Stimulated activated effector memory CD8-positive, alpha-beta T cell treated with anti-CD3 and anti-CD28 coated beads, Interleukin-12 subunit alpha, Interleukin-12 subunit beta, amount 100 ng/mL, for 72 hours (primary cell): ENCODE measurements at regions not wholly inside any gene's neighbourhood (a gene's known extent, or its start where the extent isn't known, plus 50 kb on each side); places are given as distances from the start of the nearest gene placed in this dataset.
A peak's percentile ranks its signal among the peaks of the same experiment; 100 is the strongest.
"Not testable (repeated sequence)": the region's sequence is repeated elsewhere in the genome, so short reads cannot be mapped to it uniquely, and the experiment has no call there.

Experiments used
- ATAC-seq: fragments of 150-1000 bp; cut with Tn5 transposase; 2 replicates; pipeline ENCODE4 v1.10.0; 2021
- DNase-seq, 2 donors: peaks; one replicate each; pipeline ENCODE4 v3.0.0; 2021 to 2022; ENCODE audit warnings: low spot score in 2 of 2
- H3K27ac Mint-ChIP-seq: one replicate; pipeline ENCODE4 v1.8.0; 2022; ENCODE audit warnings: mild to moderate bottlenecking, mixed read lengths
- H3K36me3 Mint-ChIP-seq: one replicate; pipeline ENCODE4 v1.8.0; 2022; ENCODE audit warnings: mild to moderate bottlenecking, mixed read lengths
- H3K4me1 Mint-ChIP-seq: one replicate; pipeline ENCODE4 v1.8.0; 2022; ENCODE audit warnings: mixed read lengths
- H3K4me3 Mint-ChIP-seq: one replicate; pipeline ENCODE4 v1.8.0; 2022; ENCODE audit warnings: mild to moderate bottlenecking, mixed read lengths
- H3K9me3 Mint-ChIP-seq: one replicate; pipeline ENCODE4 v1.8.0; 2022; ENCODE audit warnings: mixed read lengths

DNA sequence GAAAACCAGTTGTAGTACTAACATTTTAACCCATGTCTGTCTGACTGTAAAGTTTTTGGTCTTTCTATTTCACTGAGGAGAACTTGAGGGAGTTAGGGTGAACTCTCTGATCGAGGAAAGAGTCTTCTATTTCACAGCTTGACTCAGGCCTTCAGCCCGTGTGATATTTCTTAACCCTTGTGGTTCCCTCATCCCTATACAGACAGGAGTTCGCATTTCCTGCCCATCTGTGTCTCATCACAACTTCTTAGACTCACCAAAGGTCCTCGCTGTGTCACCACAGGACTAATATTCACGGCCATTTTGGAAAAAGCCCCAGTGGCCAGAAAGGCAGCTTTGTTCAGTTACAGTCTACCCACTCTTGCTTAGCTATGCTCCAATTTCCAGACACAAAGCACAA, 172.8 kb downstream of the FAM181B start:
- ATAC-seq = no peak
- DNase-seq = no peak
- Mint-ChIP-seq H3K4me1 (no peaks in the 10 kb centered on the region), H3K4me3 (no peak overlapping the region), H3K27ac (no peak overlapping the region), H3K36me3 (no peaks in the 10 kb centered on the region), H3K9me3 (peaks cover 5% of the 10 kb centered on the region)

DNA sequence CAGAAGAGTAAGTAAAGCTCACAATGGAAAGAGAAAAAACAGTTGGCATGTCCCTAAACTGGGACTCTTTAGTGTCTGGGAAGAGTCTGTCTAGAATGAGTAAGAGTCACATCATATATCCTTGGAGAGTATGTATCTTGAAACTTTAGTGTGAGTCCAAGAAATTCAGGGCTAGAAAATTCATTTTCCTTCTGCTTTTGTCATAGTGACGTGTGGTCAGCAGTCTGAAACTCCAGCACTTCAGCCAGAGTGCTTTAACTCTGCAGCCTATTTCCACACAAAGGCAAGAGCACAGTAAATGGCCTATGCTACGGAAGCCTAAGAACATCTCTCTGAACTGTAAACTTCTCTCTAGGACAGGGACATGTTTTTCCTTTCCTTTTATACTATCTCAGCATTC, 174.1 kb downstream of the FAM181B start:
- no peaks in the 10 kb centered on the region for H3K36me3 Mint-ChIP-seq
- H3K4me1 Mint-ChIP-seq = no peaks in the 10 kb centered on the region
- ATAC-seq (no peak), DNase-seq (no peak)
- no peak overlapping the region for H3K4me3 Mint-ChIP-seq
- peaks cover 5% of the 10 kb centered on the region for H3K9me3 Mint-ChIP-seq
- no peak overlapping the region for H3K27ac Mint-ChIP-seq

DNA sequence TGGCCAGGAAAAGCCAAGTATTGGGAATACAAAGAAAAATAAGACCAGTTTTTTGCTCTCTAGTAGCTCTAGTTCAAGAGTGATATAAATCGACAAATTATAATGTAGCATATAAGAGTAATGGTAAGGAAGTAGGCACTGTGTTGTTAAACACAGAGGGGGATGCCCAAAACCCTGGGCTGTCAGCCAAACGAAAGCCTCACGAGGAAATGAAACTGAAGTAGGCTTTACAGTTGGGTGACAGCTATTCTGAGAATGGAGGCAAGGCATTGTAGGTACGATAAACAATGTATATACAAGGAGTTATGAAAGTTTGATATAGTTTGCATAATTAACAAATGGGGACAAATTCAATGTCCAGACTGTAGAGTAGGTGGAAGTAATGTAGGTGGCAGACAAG, 176.4 kb downstream of the FAM181B start:
- DNase-seq (no peak), ATAC-seq (no peak)
- H3K36me3 Mint-ChIP-seq = no peaks in the 10 kb centered on the region
- peaks cover 5% of the 10 kb centered on the region for H3K9me3 Mint-ChIP-seq
- H3K4me3 Mint-ChIP-seq = no peak overlapping the region
- no peaks in the 10 kb centered on the region for H3K4me1 Mint-ChIP-seq
- H3K27ac Mint-ChIP-seq = no peak overlapping the region

DNA sequence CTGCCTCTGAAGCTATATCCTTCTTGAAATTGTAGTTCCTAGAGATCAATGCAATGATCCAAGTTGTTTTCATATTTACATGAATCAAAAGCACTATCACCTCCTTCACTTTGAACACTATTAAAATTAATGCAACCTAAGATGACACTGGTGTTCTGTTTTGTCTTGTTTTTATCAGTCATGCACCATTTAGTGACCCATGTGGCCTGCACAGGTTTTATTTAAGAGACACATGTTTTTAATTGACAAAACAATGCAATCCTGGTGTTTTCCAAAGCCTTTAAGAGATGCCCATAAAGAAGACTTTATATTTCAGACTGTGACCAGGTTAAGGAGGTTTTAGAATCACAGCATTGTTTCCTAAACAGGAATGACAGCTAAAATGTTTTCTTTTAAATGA, 177.5 kb downstream of the FAM181B start:
- peaks cover 6% of the 10 kb centered on the region for H3K9me3 Mint-ChIP-seq
- DNase-seq (no peak), ATAC-seq (no peak)
- no peaks in the 10 kb centered on the region for H3K4me1 Mint-ChIP-seq
- H3K36me3 Mint-ChIP-seq = no peaks in the 10 kb centered on the region
- no peak overlapping the region for H3K4me3 Mint-ChIP-seq
- H3K27ac Mint-ChIP-seq = no peak overlapping the region

DNA sequence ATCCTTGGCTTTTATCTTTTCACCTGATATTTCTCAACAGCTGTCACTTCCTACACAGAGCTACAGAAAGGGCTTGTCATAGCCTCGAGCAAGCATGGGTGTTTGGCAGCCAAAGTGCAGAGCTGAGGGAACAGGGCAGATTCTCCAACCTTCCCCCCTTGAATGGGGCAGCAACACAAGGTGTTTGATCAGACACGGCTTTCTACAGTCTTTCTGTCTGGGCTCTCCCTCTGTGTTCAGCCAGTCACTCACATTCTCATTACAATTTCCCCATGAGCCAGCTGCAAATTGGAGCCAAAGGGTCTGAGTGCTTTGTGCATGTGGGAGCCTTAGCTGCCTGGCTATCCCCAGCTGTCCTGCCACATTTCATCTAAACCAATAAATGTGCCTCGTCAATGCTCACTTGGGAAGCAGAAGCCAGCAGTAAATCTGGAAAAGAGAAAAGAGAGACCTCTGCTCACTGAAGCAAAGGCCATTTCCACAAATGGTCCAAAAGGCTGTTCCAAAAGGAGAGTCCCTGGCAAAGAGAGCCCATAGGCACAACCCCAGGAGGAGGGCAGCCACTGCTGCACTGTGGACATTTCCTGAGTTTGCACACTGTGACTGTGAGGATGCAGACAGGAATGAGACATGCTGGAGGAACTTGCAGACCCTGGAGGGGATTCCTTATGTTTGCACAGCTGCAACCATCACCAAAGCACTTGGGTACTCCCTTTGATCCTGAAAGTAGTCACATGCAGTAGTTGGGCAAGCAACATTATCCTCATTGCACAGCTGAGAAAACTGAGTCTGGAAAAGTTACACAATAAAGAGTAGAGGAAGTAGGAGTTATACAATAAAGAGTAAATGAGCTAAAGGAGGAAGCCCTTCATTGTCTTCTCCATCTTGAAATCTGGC, 186.8 kb downstream of the FAM181B start:
- Mint-ChIP-seq H3K4me3 (no peak overlapping the region), H3K36me3 (no peaks in the 10 kb centered on the region), H3K27ac (no peak overlapping the region), H3K4me1 (no peaks in the 10 kb centered on the region), H3K9me3 (peaks cover 9% of the 10 kb centered on the region)
- ATAC-seq (peak; percentile 31), DNase-seq (no peak)

DNA sequence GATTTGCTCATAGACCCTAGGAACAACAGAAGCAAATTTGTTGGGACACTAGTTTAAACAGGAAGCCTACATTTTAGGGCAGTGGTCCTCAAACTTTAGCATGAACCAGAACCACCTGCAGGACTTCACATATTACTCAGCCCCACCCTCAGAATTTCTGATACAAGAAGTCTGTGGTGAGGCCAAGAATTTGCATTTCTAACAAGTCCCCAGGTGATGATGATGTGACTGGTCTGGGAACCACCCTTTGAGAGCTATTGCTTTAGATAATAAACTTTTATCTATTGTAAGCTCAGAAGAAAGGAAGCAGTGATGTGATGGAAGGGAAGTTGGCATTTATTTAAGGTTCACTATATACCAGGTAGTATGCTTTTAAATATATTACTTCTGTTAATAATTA, 194.0 kb downstream of the FAM181B start:
- H3K9me3 Mint-ChIP-seq = peaks cover 3% of the 10 kb centered on the region
- H3K4me3 Mint-ChIP-seq = no peak overlapping the region
- DNase-seq = no peak
- no peak for ATAC-seq
- H3K27ac Mint-ChIP-seq = no peak overlapping the region
- H3K4me1 Mint-ChIP-seq = no peaks in the 10 kb centered on the region
- H3K36me3 Mint-ChIP-seq = no peaks in the 10 kb centered on the region

DNA sequence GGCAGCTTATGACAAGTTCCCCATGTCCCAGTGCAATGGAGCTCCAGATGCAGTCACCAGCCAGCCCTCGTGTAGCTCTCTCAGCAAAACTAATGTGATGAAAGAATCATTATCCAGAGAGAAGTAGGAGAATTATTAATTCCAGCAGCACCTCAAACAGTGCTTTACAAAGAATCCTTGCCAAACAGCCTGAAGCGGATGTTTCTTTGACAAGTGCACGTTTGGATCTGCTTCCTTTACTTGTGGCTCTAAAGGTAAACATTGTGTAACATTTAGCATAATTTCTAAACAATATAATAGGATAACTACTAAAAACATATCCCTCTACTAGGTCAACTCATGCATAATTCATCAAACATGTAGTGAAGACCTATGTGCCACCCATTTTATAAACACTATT, 197.0 kb downstream of the FAM181B start:
- Mint-ChIP-seq H3K4me1 (no peaks in the 10 kb centered on the region), H3K9me3 (peaks cover 3% of the 10 kb centered on the region), H3K4me3 (no peak overlapping the region), H3K36me3 (no peaks in the 10 kb centered on the region), H3K27ac (no peak overlapping the region)
- ATAC-seq (no peak), DNase-seq (no peak)

DNA sequence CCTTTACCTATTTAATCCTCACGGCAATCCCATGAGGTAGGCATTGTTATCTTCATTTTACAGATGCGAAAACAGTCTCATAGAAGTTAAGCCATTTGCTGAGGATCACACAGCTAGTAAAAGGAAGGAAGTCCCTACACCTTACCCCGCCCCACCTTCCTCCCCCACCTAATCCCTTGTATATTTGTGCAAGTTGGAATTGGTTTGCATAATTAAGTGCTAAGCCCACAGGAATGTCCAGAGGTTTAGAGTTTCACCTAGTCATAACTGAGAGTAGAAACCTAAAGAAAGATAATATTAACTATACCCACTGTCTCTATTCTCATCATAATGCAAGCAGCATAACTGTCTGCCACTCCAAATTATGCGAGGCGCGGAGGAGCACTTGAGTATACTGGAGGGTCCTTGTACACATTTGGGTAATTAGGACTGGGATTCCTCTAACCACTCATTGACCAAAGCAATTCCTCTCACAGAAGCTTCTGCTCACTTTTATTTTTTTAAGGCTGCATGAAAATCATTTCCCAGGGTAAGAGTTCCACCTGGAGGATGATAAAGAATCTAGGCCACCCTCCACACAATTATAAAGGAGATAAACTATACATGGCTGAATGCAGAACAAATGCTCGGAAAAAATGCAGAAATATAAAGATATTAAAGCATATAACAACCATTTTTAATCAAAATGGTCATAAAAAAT, 199.9 kb downstream of the FAM181B start:
- no peak for DNase-seq
- no peak for ATAC-seq
- Mint-ChIP-seq H3K4me3 (no peak overlapping the region), H3K4me1 (no peaks in the 10 kb centered on the region), H3K36me3 (no peaks in the 10 kb centered on the region), H3K9me3 (peaks cover 3% of the 10 kb centered on the region), H3K27ac (no peak overlapping the region)

DNA sequence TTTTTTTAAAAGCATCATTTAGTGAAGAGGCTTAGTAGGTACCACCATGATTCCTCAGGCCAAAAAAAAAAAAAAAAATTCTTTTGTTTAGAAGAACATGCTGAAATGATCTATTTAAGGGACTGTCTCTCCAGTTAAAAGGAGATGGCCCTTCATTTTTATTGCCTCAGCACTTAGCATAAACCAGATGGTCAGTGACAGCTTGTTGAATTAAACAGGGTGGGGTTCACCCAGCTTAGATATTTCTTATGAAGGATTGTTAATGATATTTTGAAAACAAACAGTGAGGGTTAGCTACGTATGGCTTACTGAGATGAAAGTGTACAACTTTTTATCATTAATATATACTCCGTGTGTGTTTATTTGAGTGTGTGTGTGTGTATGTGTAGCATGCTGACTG, 203.7 kb downstream of the FAM181B start:
- H3K4me1 Mint-ChIP-seq = no peaks in the 10 kb centered on the region
- H3K9me3 Mint-ChIP-seq = no peaks in the 10 kb centered on the region
- DNase-seq (no peak), ATAC-seq (no peak)
- no peak overlapping the region for H3K27ac Mint-ChIP-seq
- no peak overlapping the region for H3K4me3 Mint-ChIP-seq
- H3K36me3 Mint-ChIP-seq = no peaks in the 10 kb centered on the region

DNA sequence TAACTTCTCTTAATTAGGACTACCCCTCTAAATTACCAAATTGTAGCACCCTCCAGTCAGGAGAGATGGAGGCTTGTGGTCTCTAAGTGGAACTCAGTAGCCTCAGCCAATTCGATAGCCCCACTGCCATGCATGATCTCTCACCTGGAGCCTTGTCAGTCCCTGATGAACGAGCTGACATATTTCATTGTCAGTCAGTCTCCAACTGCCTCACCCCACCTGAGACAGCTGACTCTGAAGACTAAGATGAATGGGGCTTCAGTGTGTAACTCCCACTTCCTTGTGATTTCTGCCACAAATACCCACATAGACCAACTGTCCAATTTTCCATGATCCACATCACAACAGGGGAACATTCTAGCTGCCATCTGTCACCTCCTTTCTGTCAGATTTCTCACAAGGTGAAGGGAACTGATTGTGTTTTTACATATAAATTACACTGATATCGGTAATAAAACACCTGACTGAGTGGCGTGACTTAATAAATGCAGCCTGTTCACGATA, 206.5 kb downstream of the FAM181B start:
- ATAC-seq (no peak), DNase-seq (no peak)
- no peaks in the 10 kb centered on the region for H3K4me1 Mint-ChIP-seq
- H3K27ac Mint-ChIP-seq = no peak overlapping the region
- H3K9me3 Mint-ChIP-seq = peaks cover 3% of the 10 kb centered on the region
- H3K4me3 Mint-ChIP-seq = no peak overlapping the region
- no peaks in the 10 kb centered on the region for H3K36me3 Mint-ChIP-seq

DNA sequence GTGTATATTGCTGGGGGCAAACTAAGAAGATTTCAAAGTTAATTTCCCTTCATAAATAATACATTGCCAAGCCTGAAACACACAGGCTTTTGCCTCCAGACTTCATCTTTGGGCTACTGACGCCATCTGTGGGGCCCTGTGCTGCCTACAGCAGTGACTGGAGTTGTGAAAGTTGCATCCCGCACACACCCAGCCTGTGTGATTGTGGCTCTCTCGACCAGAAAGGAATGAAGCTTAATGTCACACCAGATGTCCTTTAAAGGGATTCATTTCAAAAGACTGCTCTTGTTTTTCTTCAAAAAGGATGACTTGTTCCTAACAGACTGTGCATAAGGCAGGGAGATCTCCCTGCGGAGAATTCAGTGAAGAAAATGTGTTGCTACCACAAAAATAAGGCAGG, 210.5 kb downstream of the FAM181B start:
- Mint-ChIP-seq H3K9me3 (peaks cover 10% of the 10 kb centered on the region), H3K36me3 (no peaks in the 10 kb centered on the region), H3K27ac (no peak overlapping the region), H3K4me1 (no peaks in the 10 kb centered on the region), H3K4me3 (no peak overlapping the region)
- ATAC-seq (no peak), DNase-seq (no peak)

DNA sequence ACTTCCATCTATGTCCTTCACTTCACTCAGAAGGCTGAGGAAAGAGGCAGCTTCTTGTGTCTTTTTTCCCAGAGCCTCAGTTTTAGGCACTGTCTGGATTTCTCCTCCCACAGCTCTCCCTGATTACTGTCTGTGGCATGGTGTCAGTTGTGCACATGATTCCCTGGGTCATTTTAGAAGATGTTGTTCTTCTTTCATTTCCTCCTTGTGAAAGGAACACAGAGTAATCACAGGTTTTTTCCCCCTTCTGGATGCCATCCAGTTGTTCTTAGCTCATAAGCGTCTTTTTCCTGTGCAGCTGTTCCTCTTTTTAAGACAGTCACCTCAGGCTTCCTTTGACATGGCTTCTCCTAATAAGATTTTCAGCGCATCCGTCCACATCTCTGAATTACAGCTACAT, 212.2 kb downstream of the FAM181B start:
- Mint-ChIP-seq H3K9me3 (peaks cover 10% of the 10 kb centered on the region), H3K27ac (no peak overlapping the region), H3K4me3 (no peak overlapping the region), H3K4me1 (no peaks in the 10 kb centered on the region), H3K36me3 (no peaks in the 10 kb centered on the region)
- DNase-seq = no peak
- no peak for ATAC-seq

DNA sequence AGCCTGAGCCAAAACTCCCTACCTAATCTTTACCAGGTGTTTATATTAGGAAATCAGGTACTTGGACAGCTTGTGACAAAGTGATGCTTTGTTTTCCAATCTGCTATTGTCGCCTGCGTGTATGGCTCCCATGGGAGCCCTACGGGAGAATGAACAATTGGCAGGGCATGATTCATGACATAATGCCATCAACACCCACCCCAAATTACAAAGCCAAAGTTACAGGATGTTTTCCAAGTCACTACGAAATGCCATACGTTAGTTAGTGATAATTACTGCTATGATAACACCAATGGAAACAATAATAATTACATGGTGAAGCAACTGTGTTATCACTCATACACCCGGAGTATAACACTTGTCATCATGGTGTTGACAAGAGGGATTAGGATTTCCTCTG, 226.4 kb downstream of the FAM181B start:
- Mint-ChIP-seq H3K36me3 (no peaks in the 10 kb centered on the region), H3K27ac (no peak overlapping the region), H3K9me3 (no peaks in the 10 kb centered on the region), H3K4me3 (no peak overlapping the region), H3K4me1 (no peaks in the 10 kb centered on the region)
- ATAC-seq = no peak
- no peak for DNase-seq

DNA sequence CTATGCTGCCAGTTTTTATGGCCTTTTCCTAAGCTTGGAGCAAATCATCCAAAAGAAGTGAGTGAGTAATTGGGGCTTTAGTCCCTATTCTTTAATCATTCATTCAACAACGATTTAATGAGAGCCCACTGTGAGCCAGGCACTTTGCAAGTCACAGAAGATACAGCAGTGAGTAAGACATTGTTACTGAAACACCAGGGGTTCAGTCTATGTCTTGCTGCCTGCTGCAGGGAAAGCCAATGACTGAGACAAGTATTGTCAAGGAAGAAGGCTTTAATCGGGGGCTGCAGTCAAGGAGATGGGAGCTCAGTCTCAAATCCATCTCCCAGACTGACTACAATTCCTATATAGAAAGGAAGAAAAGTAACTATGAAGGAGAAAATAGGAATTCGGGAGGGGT, 228.3 kb downstream of the FAM181B start:
- Mint-ChIP-seq H3K4me1 (no peaks in the 10 kb centered on the region), H3K27ac (no peak overlapping the region), H3K4me3 (no peak overlapping the region), H3K9me3 (no peaks in the 10 kb centered on the region), H3K36me3 (no peaks in the 10 kb centered on the region)
- ATAC-seq = no peak
- DNase-seq = no peak

DNA sequence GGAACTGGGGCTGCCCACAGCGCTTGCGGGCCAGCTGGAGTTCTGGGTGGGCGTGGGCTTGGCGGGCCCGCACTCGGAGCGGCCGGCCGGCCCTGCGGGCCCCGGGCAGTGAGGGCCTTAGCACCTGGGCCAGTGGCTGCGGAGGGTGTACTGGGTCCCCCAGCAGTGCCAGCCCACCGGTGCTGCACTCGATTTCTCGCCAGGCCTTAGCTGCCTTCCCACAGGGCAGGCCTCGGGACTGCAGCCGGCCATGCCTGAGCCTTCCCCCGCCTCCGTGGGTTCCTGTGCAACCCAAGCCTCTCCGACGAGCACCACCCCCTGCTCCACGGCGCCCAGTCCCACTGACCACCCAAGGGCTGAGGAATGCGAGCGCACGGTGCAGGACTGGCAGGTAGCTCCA, 232.5 kb downstream of the FAM181B start:
- H3K4me3 Mint-ChIP-seq, DNase-seq, H3K4me1 Mint-ChIP-seq, H3K9me3 Mint-ChIP-seq, ATAC-seq, H3K36me3 Mint-ChIP-seq, H3K27ac Mint-ChIP-seq: not testable (repeated sequence)

DNA sequence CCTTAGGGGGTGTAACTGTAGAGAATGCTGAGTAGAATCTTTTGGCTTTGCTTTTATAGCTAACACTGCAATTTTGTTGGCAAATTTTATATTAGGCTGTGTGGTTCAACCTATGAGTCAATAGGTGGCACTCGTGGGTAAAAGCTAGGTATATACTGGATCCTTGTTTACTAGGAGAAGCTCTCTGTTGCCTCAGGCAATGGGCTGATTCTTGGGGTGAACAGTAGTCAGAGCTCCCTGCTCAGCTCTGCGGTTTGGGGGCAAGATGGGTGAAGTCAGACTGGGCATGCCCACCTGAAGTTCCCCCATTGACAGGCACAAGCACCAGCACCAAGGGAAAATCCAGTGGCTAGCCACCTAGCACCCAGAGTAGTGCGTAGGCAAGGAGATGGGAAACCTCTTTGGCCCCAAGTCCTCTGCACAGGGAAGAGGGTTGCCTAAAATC, 238.7 kb downstream of the FAM181B start:
- Mint-ChIP-seq H3K4me3 (no peak overlapping the region), H3K36me3 (no peaks in the 10 kb centered on the region), H3K4me1 (no peaks in the 10 kb centered on the region), H3K27ac (no peak overlapping the region), H3K9me3 (peaks cover 4% of the 10 kb centered on the region)
- no peak for ATAC-seq
- no peak for DNase-seq
